ENCODE measurements at regions not wholly inside any gene's neighbourhood (a gene's known extent, or its start where the extent isn't known, plus 50 kb on each side); places are given as distances from the start of the nearest gene placed in this dataset.

GRCh38 chr2:217075268-217076057 lies 215.6 kb upstream of the TNP1 start:
- H3K36me3 ChIP-seq: no peaks in the 10 kb centered on the region
- H3K27me3 ChIP-seq: no peaks in the 10 kb centered on the region
- H3K4me3 ChIP-seq (ENCODE audit: low read depth in 1 of 2, low read length in 1 of 2): no peak overlapping the region
- no peaks in the 10 kb centered on the region for H3K4me1 ChIP-seq (ENCODE audit: control insufficient read depth in 1 of 2, insufficient read depth in 1 of 2, low read depth in 1 of 2, low read length in 1 of 2)
- no peaks in the 10 kb centered on the region for H3K9me3 ChIP-seq
- no peak overlapping the region for H3K27ac ChIP-seq
- no peak for TF ChIP-seq CTCF (IDR thresholded peaks at IDR 0.05)

GRCh38 chr2:217074576-217075255 lies 214.9 kb upstream of the TNP1 start:
- H3K4me1 ChIP-seq (ENCODE audit: control insufficient read depth in 1 of 2, insufficient read depth in 1 of 2, low read depth in 1 of 2, low read length in 1 of 2): no peaks in the 10 kb centered on the region
- no peaks in the 10 kb centered on the region for H3K27me3 ChIP-seq
- no peak for TF ChIP-seq CTCF (IDR thresholded peaks at IDR 0.05)
- H3K36me3 ChIP-seq: no peaks in the 10 kb centered on the region
- no peak overlapping the region for H3K4me3 ChIP-seq (ENCODE audit: low read depth in 1 of 2, low read length in 1 of 2)
- no peaks in the 10 kb centered on the region for H3K9me3 ChIP-seq
- no peak overlapping the region for H3K27ac ChIP-seq

GRCh38 chr2:217071416-217071815 lies 211.6 kb upstream of the TNP1 start:
- Histone ChIP-seq H3K4me1 (ENCODE audit: control insufficient read depth in 1 of 2, insufficient read depth in 1 of 2, low read depth in 1 of 2, low read length in 1 of 2) (no peaks in the 10 kb centered on the region), H3K27me3 (no peaks in the 10 kb centered on the region), H3K4me3 (ENCODE audit: low read depth in 1 of 2, low read length in 1 of 2) (no peak overlapping the region), H3K9me3 (no peaks in the 10 kb centered on the region), H3K27ac (no peak overlapping the region), H3K36me3 (no peaks in the 10 kb centered on the region)
- no peak for TF ChIP-seq CTCF (IDR thresholded peaks at IDR 0.05)

GRCh38 chr2:217070611-217071010 lies 210.7 kb upstream of the TNP1 start:
- no peaks in the 10 kb centered on the region for H3K27me3 ChIP-seq
- H3K4me3 ChIP-seq (ENCODE audit: low read depth in 1 of 2, low read length in 1 of 2): no peak overlapping the region
- no peaks in the 10 kb centered on the region for H3K9me3 ChIP-seq
- H3K36me3 ChIP-seq: no peaks in the 10 kb centered on the region
- H3K27ac ChIP-seq: no peak overlapping the region
- no peak for TF ChIP-seq CTCF (IDR thresholded peaks at IDR 0.05)
- no peaks in the 10 kb centered on the region for H3K4me1 ChIP-seq (ENCODE audit: control insufficient read depth in 1 of 2, insufficient read depth in 1 of 2, low read depth in 1 of 2, low read length in 1 of 2)

- no peak overlapping the region for H3K27ac ChIP-seq
- H3K9me3 ChIP-seq: no peaks in the 10 kb centered on the region
- no peak for TF ChIP-seq CTCF (IDR thresholded peaks at IDR 0.05)
- no peaks in the 10 kb centered on the region for H3K4me1 ChIP-seq (ENCODE audit: control insufficient read depth in 1 of 2, insufficient read depth in 1 of 2, low read depth in 1 of 2, low read length in 1 of 2)
- no peak overlapping the region for H3K4me3 ChIP-seq (ENCODE audit: low read depth in 1 of 2, low read length in 1 of 2)
- no peaks in the 10 kb centered on the region for H3K27me3 ChIP-seq
- no peaks in the 10 kb centered on the region for H3K36me3 ChIP-seq
Measured at GRCh38 chr2:217070043-217070430, 210.2 kb upstream of the TNP1 start.

Data from neutrophil (primary cell).